Keratinocyte (primary cell): ENCODE measurements at regions not wholly inside any gene's neighbourhood (a gene's known extent, or its start where the extent isn't known, plus 50 kb on each side); places are given as distances from the start of the nearest gene placed in this dataset.

Experiments used
- CTCF ChIP-seq, 3 experiments: IDR thresholded peaks in 1 of 3; conservative IDR thresholded peaks in 1 of 3; optimal IDR thresholded peaks in 1 of 3; 2 replicates in 2 of 3; 3 replicates in 1 of 3; pipeline versions ENCODE3 to v1.5.1; 2011; ENCODE audit warnings: low read length in 3 of 3, mild to moderate bottlenecking in 3 of 3, moderate library complexity in 2 of 3, control low read depth in 1 of 3, inconsistent platforms in 1 of 3; ENCODE audit not compliant: insufficient read depth in 2 of 3; ENCODE audit errors: extremely low read depth in 1 of 3
- EZH2 ChIP-seq: IDR thresholded peaks from one replicate; pipeline ENCODE4 v1.6.1; 2012; ENCODE audit warnings: inconsistent platforms, mild to moderate bottlenecking, low read length, moderate library complexity

- TF ChIP-seq EZH2 (no peak), CTCF (optimal IDR thresholded peaks at IDR 0.05 in 1 of 3, IDR thresholded peaks at IDR 0.05 in 1 of 3, conservative IDR thresholded peaks at IDR 0.05 in 1 of 3; ENCODE audit: extremely low read depth in 1 of 3, insufficient read depth in 2 of 3, low read length in 3 of 3) (no peak)
Measured at GRCh38 chr5:10858307-10858706, 97.3 kb upstream of the DAP start.
